ENCODE measurements at regions not wholly inside any gene's neighbourhood (a gene's known extent, or its start where the extent isn't known, plus 50 kb on each side); places are given as distances from the start of the nearest gene placed in this dataset.

DNA sequence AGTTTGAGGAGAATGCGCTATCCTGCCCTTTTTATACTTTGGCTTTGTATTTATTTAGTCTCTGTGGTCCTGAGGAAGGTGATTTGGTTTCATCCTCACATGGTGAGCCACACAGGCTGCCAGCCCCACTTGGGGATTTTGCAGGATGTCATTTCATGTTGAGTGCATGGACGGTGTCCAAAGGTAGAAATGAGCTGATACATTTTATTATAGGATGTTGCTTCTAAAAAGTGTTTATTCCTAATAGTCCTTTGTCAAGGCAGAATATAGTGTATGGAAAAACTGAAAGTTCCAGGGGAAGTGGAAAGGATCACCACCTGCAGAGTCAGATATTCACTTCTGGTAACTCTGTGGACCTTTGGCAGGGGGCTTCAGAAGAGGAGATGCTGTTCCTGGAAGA, 434.6 kb downstream of the CD109 start:
- ATAC-seq (no peak), DNase-seq (no peak)
- CTCF ChIA-PET, result no interaction called here
- H3K4me1 ChIP-seq (ENCODE audit: control insufficient read depth in 2 of 2, insufficient read depth in 2 of 2, low read length in 2 of 2), result no peaks in the 10 kb centered on the region
- intact Hi-C loops (cut with micrococcal nuclease), result no loop called here
- POLR2A ChIA-PET, result no interaction called here
- no peak overlapping the region for H3K4me3 Mint-ChIP-seq
- no peaks in the 10 kb centered on the region for H3K27me3 Mint-ChIP-seq
- no peak overlapping the region for H3K27ac Mint-ChIP-seq
- peaks cover 0 to 9% (median 0%) of the 10 kb centered on the region in 11 donors for H3K9me3 Mint-ChIP-seq
- H3K36me3 Mint-ChIP-seq, result no peaks in the 10 kb centered on the region
- no peak overlapping the region for H3K4me3 ChIP-seq (ENCODE audit: low read length)
- H3K4me1 Mint-ChIP-seq, result no peaks in the 10 kb centered on the region
- no peak overlapping the region for H3K27ac ChIP-seq (ENCODE audit: low read depth, low read length)
- H3K36me3 ChIP-seq (ENCODE audit: control insufficient read depth in 2 of 3, insufficient read depth in 3 of 3, low read length in 3 of 3), result no peaks in the 10 kb centered on the region
- H3K27me3 ChIP-seq (ENCODE audit: control insufficient read depth in 2 of 2, insufficient read depth in 2 of 2, low read length in 2 of 2), result no peaks in the 10 kb centered on the region
- no peaks in the 10 kb centered on the region for H3K9me3 ChIP-seq (ENCODE audit: control insufficient read depth in 2 of 3, low read length in 3 of 3)

GRCh38 chr6:74128536-74128935, 432.5 kb downstream of the CD109 start:
- no peak for ATAC-seq
- intact Hi-C loops (cut with micrococcal nuclease), result no loop called here
- Histone ChIP-seq H3K36me3 (ENCODE audit: control insufficient read depth in 2 of 3, insufficient read depth in 3 of 3, low read length in 3 of 3) (no peaks in the 10 kb centered on the region), H3K27me3 (ENCODE audit: control insufficient read depth in 2 of 2, insufficient read depth in 2 of 2, low read length in 2 of 2) (no peaks in the 10 kb centered on the region), H3K27ac (ENCODE audit: low read depth, low read length) (no peak overlapping the region), H3K4me3 (ENCODE audit: low read length) (no peak overlapping the region), H3K9me3 (ENCODE audit: control insufficient read depth in 2 of 3, low read length in 3 of 3) (no peaks in the 10 kb centered on the region), H3K4me1 (ENCODE audit: control insufficient read depth in 2 of 2, insufficient read depth in 2 of 2, low read length in 2 of 2) (no peaks in the 10 kb centered on the region)
- no peak overlapping the region for H3K27ac Mint-ChIP-seq
- no peaks in the 10 kb centered on the region for H3K4me1 Mint-ChIP-seq
- no peaks in the 10 kb centered on the region for H3K36me3 Mint-ChIP-seq
- H3K9me3 Mint-ChIP-seq, result peaks cover 0 to 1% (median 0%) of the 10 kb centered on the region in 11 donors
- DNase-seq, result no peak
- no peaks in the 10 kb centered on the region for H3K27me3 Mint-ChIP-seq
- no peak overlapping the region for H3K4me3 Mint-ChIP-seq
- ChIA-PET POLR2A (no interaction called here), CTCF (no interaction called here)

DNA sequence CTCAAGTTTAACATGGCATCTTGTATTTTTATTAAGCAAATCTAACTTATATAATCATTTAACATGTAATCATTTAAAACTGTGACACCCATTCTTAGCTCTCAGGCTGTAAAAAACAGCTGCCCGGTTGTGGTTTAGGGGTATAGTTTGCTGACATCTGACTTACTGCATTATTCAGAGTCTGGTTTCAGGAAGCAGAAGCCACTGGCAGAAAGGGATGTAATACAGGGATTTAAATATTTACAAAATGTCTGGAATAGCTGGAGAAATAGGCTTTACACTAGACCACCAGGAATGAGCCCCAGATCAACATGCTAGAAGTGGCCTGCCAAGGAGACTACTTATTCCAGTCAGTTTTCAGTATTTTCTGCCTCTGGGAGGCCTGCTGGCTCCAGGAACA, 421.1 kb downstream of the CD109 start:
- no peaks in the 10 kb centered on the region for H3K36me3 Mint-ChIP-seq

DNA sequence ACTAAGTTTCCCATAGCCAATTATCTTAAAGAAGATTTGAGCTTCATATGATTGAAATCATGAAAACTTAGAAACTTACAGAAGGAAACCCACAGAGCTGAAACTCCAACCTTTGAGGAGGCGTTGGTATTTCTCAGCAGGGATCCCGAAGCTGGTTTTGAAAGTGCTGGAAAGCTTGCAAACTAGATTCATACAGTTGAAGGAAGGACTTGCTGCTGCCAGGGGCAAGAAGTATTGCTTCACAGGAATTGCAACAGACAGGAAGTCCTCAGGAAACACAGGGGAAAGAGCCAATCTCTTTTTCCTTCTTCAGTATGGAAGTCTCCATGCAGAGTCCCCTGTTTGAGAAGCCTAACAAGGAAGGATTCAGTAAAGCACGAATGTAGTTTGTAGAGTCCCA, 419.7 kb downstream of the CD109 start:
- intact Hi-C loops (cut with micrococcal nuclease), result no loop called here
- no peaks in the 10 kb centered on the region for H3K27me3 ChIP-seq (ENCODE audit: control insufficient read depth in 2 of 2, insufficient read depth in 2 of 2, low read length in 2 of 2)
- DNase-seq (no peak), ATAC-seq (no peak)
- H3K9me3 ChIP-seq (ENCODE audit: control insufficient read depth in 2 of 3, low read length in 3 of 3), result no peaks in the 10 kb centered on the region
- Mint-ChIP-seq H3K27ac (no peak overlapping the region), H3K9me3 (peaks cover 0 to 21% (median 2%) of the 10 kb centered on the region in 11 donors), H3K4me1 (no peaks in the 10 kb centered on the region), H3K36me3 (no peaks in the 10 kb centered on the region), H3K4me3 (no peak overlapping the region), H3K27me3 (peaks cover 0 to 10% (median 0%) of the 10 kb centered on the region in 5 donors)
- H3K36me3 ChIP-seq (ENCODE audit: control insufficient read depth in 2 of 3, insufficient read depth in 3 of 3, low read length in 3 of 3), result no peaks in the 10 kb centered on the region
- CTCF ChIA-PET, result no interaction called here
- H3K4me1 ChIP-seq (ENCODE audit: control insufficient read depth in 2 of 2, insufficient read depth in 2 of 2, low read length in 2 of 2), result no peaks in the 10 kb centered on the region
- H3K27ac ChIP-seq (ENCODE audit: low read depth, low read length), result no peak overlapping the region
- no peak overlapping the region for H3K4me3 ChIP-seq (ENCODE audit: low read length)
- POLR2A ChIA-PET, result no interaction called here

More for the DNA sequence above, 421.1 kb downstream of the CD109 start:
- Histone ChIP-seq H3K27me3 (ENCODE audit: control insufficient read depth in 2 of 2, insufficient read depth in 2 of 2, low read length in 2 of 2) (no peaks in the 10 kb centered on the region), H3K9me3 (ENCODE audit: control insufficient read depth in 2 of 3, low read length in 3 of 3) (no peaks in the 10 kb centered on the region), H3K4me3 (ENCODE audit: low read length) (no peak overlapping the region), H3K4me1 (ENCODE audit: control insufficient read depth in 2 of 2, insufficient read depth in 2 of 2, low read length in 2 of 2) (no peaks in the 10 kb centered on the region), H3K36me3 (ENCODE audit: control insufficient read depth in 2 of 3, insufficient read depth in 3 of 3, low read length in 3 of 3) (no peaks in the 10 kb centered on the region), H3K27ac (ENCODE audit: low read depth, low read length) (no peak overlapping the region)
- DNase-seq, result no peak
- peaks cover 0 to 10% (median 0%) of the 10 kb centered on the region in 5 donors for H3K27me3 Mint-ChIP-seq
- H3K4me1 Mint-ChIP-seq, result no peaks in the 10 kb centered on the region
- ChIA-PET POLR2A (no interaction called here), CTCF (no interaction called here)
- peaks cover 0 to 21% (median 2%) of the 10 kb centered on the region in 11 donors for H3K9me3 Mint-ChIP-seq
- no peak overlapping the region for H3K4me3 Mint-ChIP-seq
- no peak for ATAC-seq
- intact Hi-C loops (cut with micrococcal nuclease), result no loop called here
- H3K27ac Mint-ChIP-seq, result no peak overlapping the region

- H3K36me3 Mint-ChIP-seq, result no peaks in the 10 kb centered on the region
- ChIA-PET POLR2A (no interaction called here), CTCF (no interaction called here)
- no peak for ATAC-seq
- H3K27me3 Mint-ChIP-seq, result peaks cover 0 to 10% (median 0%) of the 10 kb centered on the region in 5 donors
- no peaks in the 10 kb centered on the region for H3K27me3 ChIP-seq (ENCODE audit: control insufficient read depth in 2 of 2, insufficient read depth in 2 of 2, low read length in 2 of 2)
- H3K4me3 Mint-ChIP-seq, result no peak overlapping the region
- H3K9me3 Mint-ChIP-seq, result peaks cover 0 to 21% (median 0%) of the 10 kb centered on the region in 11 donors
- H3K36me3 ChIP-seq (ENCODE audit: control insufficient read depth in 2 of 3, insufficient read depth in 3 of 3, low read length in 3 of 3), result no peaks in the 10 kb centered on the region
- H3K4me1 Mint-ChIP-seq, result no peaks in the 10 kb centered on the region
- no peaks in the 10 kb centered on the region for H3K9me3 ChIP-seq (ENCODE audit: control insufficient read depth in 2 of 3, low read length in 3 of 3)
- intact Hi-C loops (cut with micrococcal nuclease), result no loop called here
- no peaks in the 10 kb centered on the region for H3K4me1 ChIP-seq (ENCODE audit: control insufficient read depth in 2 of 2, insufficient read depth in 2 of 2, low read length in 2 of 2)
- DNase-seq, result no peak
- no peak overlapping the region for H3K27ac ChIP-seq (ENCODE audit: low read depth, low read length)
- H3K27ac Mint-ChIP-seq, result no peak overlapping the region
- H3K4me3 ChIP-seq (ENCODE audit: low read length), result no peak overlapping the region
Observed at GRCh38 chr6:74114428-74114827, 418.4 kb downstream of the CD109 start.

GRCh38 chr6:74113901-74114300, 417.9 kb downstream of the CD109 start:
- H3K4me1 Mint-ChIP-seq, result no peaks in the 10 kb centered on the region
- no peaks in the 10 kb centered on the region for H3K36me3 Mint-ChIP-seq
- intact Hi-C loops (cut with micrococcal nuclease), result no loop called here
- DNase-seq (no peak), ATAC-seq (no peak)
- peaks cover 0 to 10% (median 0%) of the 10 kb centered on the region in 5 donors for H3K27me3 Mint-ChIP-seq
- peaks cover 0 to 20% (median 2%) of the 10 kb centered on the region in 11 donors for H3K9me3 Mint-ChIP-seq
- CTCF ChIA-PET, result no interaction called here
- POLR2A ChIA-PET, result no interaction called here
- H3K4me3 Mint-ChIP-seq, result no peak overlapping the region
- H3K27ac Mint-ChIP-seq, result no peak overlapping the region
- no peaks in the 10 kb centered on the region for H3K9me3 ChIP-seq (ENCODE audit: control insufficient read depth in 2 of 3, low read length in 3 of 3)
- no peaks in the 10 kb centered on the region for H3K36me3 ChIP-seq (ENCODE audit: control insufficient read depth in 2 of 3, insufficient read depth in 3 of 3, low read length in 3 of 3)
- H3K27ac ChIP-seq (ENCODE audit: low read depth, low read length), result no peak overlapping the region
- no peaks in the 10 kb centered on the region for H3K4me1 ChIP-seq (ENCODE audit: control insufficient read depth in 2 of 2, insufficient read depth in 2 of 2, low read length in 2 of 2)
- no peaks in the 10 kb centered on the region for H3K27me3 ChIP-seq (ENCODE audit: control insufficient read depth in 2 of 2, insufficient read depth in 2 of 2, low read length in 2 of 2)
- no peak overlapping the region for H3K4me3 ChIP-seq (ENCODE audit: low read length)

DNA sequence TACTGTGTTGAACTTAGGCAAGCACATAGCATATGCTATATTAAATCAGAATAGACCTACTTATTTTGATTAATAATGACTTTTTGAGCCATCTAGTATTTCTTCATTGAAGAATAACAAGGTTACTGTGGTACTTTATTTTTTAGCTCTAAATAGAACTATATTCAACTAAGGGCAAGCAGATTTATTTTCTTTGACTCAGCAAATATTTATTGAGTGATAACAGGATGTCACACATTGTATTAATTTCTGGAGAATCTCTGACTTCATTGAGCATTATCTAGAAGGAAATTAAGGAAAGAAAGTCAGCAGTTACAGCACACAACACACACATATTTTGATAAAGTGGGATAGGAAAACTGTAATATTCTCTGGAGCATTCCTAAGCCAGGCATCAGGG, 407.4 kb downstream of the CD109 start:
- no peaks in the 10 kb centered on the region for H3K36me3 ChIP-seq (ENCODE audit: control insufficient read depth in 2 of 3, insufficient read depth in 3 of 3, low read length in 3 of 3)
- no peak overlapping the region for H3K4me3 Mint-ChIP-seq
- ATAC-seq (no peak), DNase-seq (no peak)
- H3K4me1 Mint-ChIP-seq, result no peaks in the 10 kb centered on the region
- no peak overlapping the region for H3K27ac ChIP-seq (ENCODE audit: low read depth, low read length)
- no peaks in the 10 kb centered on the region for H3K27me3 ChIP-seq (ENCODE audit: control insufficient read depth in 2 of 2, insufficient read depth in 2 of 2, low read length in 2 of 2)
- intact Hi-C loops (cut with micrococcal nuclease), result no loop called here
- no peaks in the 10 kb centered on the region for H3K4me1 ChIP-seq (ENCODE audit: control insufficient read depth in 2 of 2, insufficient read depth in 2 of 2, low read length in 2 of 2)
- peaks cover 0 to 6% (median 0%) of the 10 kb centered on the region in 11 donors for H3K9me3 Mint-ChIP-seq
- H3K27me3 Mint-ChIP-seq, result peaks cover 0 to 3% (median 0%) of the 10 kb centered on the region in 5 donors
- ChIA-PET CTCF (no interaction called here), POLR2A (no interaction called here)
- H3K36me3 Mint-ChIP-seq, result no peaks in the 10 kb centered on the region
- H3K4me3 ChIP-seq (ENCODE audit: low read length), result no peak overlapping the region
- no peaks in the 10 kb centered on the region for H3K9me3 ChIP-seq (ENCODE audit: control insufficient read depth in 2 of 3, low read length in 3 of 3)
- no peak overlapping the region for H3K27ac Mint-ChIP-seq

Measured in naive thymus-derived CD4-positive, alpha-beta T cell (primary cell).